Fibroblast of lung (primary cell): ENCODE measurements at regions not wholly inside any gene's neighbourhood (a gene's known extent, or its start where the extent isn't known, plus 50 kb on each side); places are given as distances from the start of the nearest gene placed in this dataset.

Source experiments
- EZH2 ChIP-seq: IDR thresholded peaks from 2 replicates; pipeline ENCODE4 v1.5.1; 2012; ENCODE audit warnings: low read length, control low read depth, mild to moderate bottlenecking; ENCODE audit errors: missing control alignments
- TF ChIP-seq, protein P1 (sequence below), 2 donors: IDR thresholded peaks in 1 of 2; conservative IDR thresholded peaks in 1 of 2; 1 replicate in 1 of 2; 2 replicates in 1 of 2; pipeline ENCODE4 v1.5.1; 2011 to 2012; ENCODE audit warnings: low read length in 2 of 2, control low read depth in 1 of 2, inconsistent platforms in 1 of 2, low read depth in 1 of 2, mild to moderate bottlenecking in 1 of 2

DNA sequence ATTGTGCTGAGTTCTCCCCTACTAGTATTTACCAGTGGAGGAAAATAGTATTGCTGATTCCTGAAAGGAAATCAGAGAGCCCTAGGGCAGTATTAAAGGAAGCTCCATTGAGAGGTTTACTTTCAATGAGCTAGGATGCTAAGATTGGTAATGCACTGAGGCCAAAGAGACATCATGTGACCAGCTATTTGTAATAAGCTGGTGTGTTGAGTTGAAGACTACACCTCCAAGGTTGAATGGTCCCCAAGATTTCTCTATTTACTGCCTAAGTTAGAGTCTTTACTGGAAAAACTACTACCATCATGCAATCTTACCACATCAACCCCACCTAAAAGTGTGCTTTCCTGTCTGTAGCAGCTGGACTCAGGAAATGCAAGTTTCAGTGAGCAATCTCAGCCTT lies 151.5 kb upstream of the GJE1 start:
- TF ChIP-seq, protein P1, sequence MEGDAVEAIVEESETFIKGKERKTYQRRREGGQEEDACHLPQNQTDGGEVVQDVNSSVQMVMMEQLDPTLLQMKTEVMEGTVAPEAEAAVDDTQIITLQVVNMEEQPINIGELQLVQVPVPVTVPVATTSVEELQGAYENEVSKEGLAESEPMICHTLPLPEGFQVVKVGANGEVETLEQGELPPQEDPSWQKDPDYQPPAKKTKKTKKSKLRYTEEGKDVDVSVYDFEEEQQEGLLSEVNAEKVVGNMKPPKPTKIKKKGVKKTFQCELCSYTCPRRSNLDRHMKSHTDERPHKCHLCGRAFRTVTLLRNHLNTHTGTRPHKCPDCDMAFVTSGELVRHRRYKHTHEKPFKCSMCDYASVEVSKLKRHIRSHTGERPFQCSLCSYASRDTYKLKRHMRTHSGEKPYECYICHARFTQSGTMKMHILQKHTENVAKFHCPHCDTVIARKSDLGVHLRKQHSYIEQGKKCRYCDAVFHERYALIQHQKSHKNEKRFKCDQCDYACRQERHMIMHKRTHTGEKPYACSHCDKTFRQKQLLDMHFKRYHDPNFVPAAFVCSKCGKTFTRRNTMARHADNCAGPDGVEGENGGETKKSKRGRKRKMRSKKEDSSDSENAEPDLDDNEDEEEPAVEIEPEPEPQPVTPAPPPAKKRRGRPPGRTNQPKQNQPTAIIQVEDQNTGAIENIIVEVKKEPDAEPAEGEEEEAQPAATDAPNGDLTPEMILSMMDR (conservative IDR thresholded peaks at IDR 0.05 in 1 of 2, IDR thresholded peaks at IDR 0.05 in 1 of 2; ENCODE audit: low read depth in 1 of 2, low read length in 2 of 2) = no peak
- TF ChIP-seq EZH2 = no peak
